ENCODE measurements at regions not wholly inside any gene's neighbourhood (a gene's known extent, or its start where the extent isn't known, plus 50 kb on each side); places are given as distances from the start of the nearest gene placed in this dataset.
"Not testable (repeated sequence)": the region's sequence is repeated elsewhere in the genome, so short reads cannot be mapped to it uniquely, and the experiment has no call there.

- Histone ChIP-seq H3K36me3 (no peaks in the 10 kb centered on the region), H3K4me3 (no peak overlapping the region), H3K27ac (peak overlapping the region in 1 of 12 donors; percentile 34), H3K27me3 (no peaks in the 10 kb centered on the region), H3K9me3 (no peaks in the 10 kb centered on the region), H3K4me1 (peaks cover 0 to 39% (median 19%) of the 10 kb centered on the region in 12 donors)
- TF ChIP-seq CTCF (IDR thresholded peaks at IDR 0.05) = peak in 7 of 12 donors; percentile 12 to 44 (median 26)
- TF ChIP-seq POLR2A (IDR thresholded peaks at IDR 0.05) = no peak
- DNase-seq (no peak), ATAC-seq (no peak)
- WGBS, 4 donors = 29 to 37% (median 36%) methylated on average over 3 of the region's 3 CpGs
- intact Hi-C loops (cut with DNase I) = loop anchor here in 7 of 10 donors (5.0 to 10.0 kb wide), 5 partner anchors 82 to 167 kb away; partner anchors contain the start of gene SIRPA (in 4 of the 7)
These were observed 94.4 kb upstream of the SIRPA start for GRCh38 chr20:1800777-1801176.

GRCh38 chr20:1800180-1800579 lies 95.0 kb upstream of the SIRPA start:
- H3K4me3 ChIP-seq = no peak overlapping the region
- intact Hi-C loops (cut with DNase I) = loop anchor here in 7 of 10 donors (5.0 to 10.0 kb wide), 5 partner anchors 82 to 167 kb away; partner anchors contain the start of gene SIRPA (in 4 of the 7)
- 51 to 69% (median 66%) methylated on average over 2 of the region's 2 CpGs for WGBS, 4 donors
- peaks cover 0 to 35% (median 19%) of the 10 kb centered on the region in 12 donors for H3K4me1 ChIP-seq
- ATAC-seq = no peak
- no peaks in the 10 kb centered on the region for H3K36me3 ChIP-seq
- no peaks in the 10 kb centered on the region for H3K27me3 ChIP-seq
- no peak overlapping the region for H3K27ac ChIP-seq
- H3K9me3 ChIP-seq = no peaks in the 10 kb centered on the region
- no peak for DNase-seq
- TF ChIP-seq CTCF (IDR thresholded peaks at IDR 0.05) (no peak), POLR2A (IDR thresholded peaks at IDR 0.05) (no peak)

- H3K4me1 ChIP-seq = peaks cover 0 to 31% (median 19%) of the 10 kb centered on the region in 12 donors
- not testable (repeated sequence) for H3K27ac ChIP-seq, H3K36me3 ChIP-seq, DNase-seq, ATAC-seq, H3K27me3 ChIP-seq, H3K4me3 ChIP-seq, H3K9me3 ChIP-seq
- intact Hi-C loops (cut with DNase I) = loop anchor here in 7 of 10 donors (5.0 to 10.0 kb wide), 5 partner anchors 83 to 168 kb away; partner anchors contain the start of gene SIRPA (in 4 of the 7)
- 86 to 93% (median 90%) methylated on average over 14 of the region's 14 CpGs for WGBS, 4 donors
These were observed 95.5 kb upstream of the SIRPA start for GRCh38 chr20:1799746-1800145.

- TF ChIP-seq POLR2A (IDR thresholded peaks at IDR 0.05) (no peak), CTCF (IDR thresholded peaks at IDR 0.05) (no peak)
- Histone ChIP-seq H3K27ac (no peak overlapping the region), H3K27me3 (no peaks in the 10 kb centered on the region), H3K36me3 (no peaks in the 10 kb centered on the region), H3K9me3 (no peaks in the 10 kb centered on the region), H3K4me1 (peaks cover 0 to 24% (median 19%) of the 10 kb centered on the region in 12 donors), H3K4me3 (no peak overlapping the region)
- 80 to 90% (median 85%) methylated on average over 2 of the region's 2 CpGs for WGBS, 4 donors
- ATAC-seq (no peak), DNase-seq (no peak)
- intact Hi-C loops (cut with DNase I) = no loop called here
These were observed 96.2 kb upstream of the SIRPA start for GRCh38 chr20:1798982-1799381.

- no peaks in the 10 kb centered on the region for H3K36me3 ChIP-seq
- WGBS, 4 donors = 94 to 99% (median 96%) methylated on average over 2 of the region's 2 CpGs
- TF ChIP-seq CTCF (IDR thresholded peaks at IDR 0.05) (no peak), POLR2A (IDR thresholded peaks at IDR 0.05) (no peak)
- no peaks in the 10 kb centered on the region for H3K9me3 ChIP-seq
- DNase-seq = no peak
- no peak overlapping the region for H3K27ac ChIP-seq
- no peaks in the 10 kb centered on the region for H3K4me1 ChIP-seq
- no peak for ATAC-seq
- H3K27me3 ChIP-seq = peaks cover 0 to 29% (median 0%) of the 10 kb centered on the region in 9 donors
- intact Hi-C loops (cut with DNase I) = no loop called here
- H3K4me3 ChIP-seq = no peak overlapping the region
These were observed 101.4 kb upstream of the SIRPA start for GRCh38 chr20:1793821-1794220.
